ENCODE measurements at regions not wholly inside any gene's neighbourhood (a gene's known extent, or its start where the extent isn't known, plus 50 kb on each side); places are given as distances from the start of the nearest gene placed in this dataset.

- no peak for DNase-seq
These were observed 51.8 kb upstream of the MYCBP2 start for GRCh38 chr13:77378662-77379061.

GRCh38 chr13:77377016-77377415, 50.1 kb upstream of the MYCBP2 start:
- no peak for DNase-seq
